ENCODE measurements at regions not wholly inside any gene's neighbourhood (a gene's known extent, or its start where the extent isn't known, plus 50 kb on each side); places are given as distances from the start of the nearest gene placed in this dataset.
"Not testable (repeated sequence)": the region's sequence is repeated elsewhere in the genome, so short reads cannot be mapped to it uniquely, and the experiment has no call there.

DNA sequence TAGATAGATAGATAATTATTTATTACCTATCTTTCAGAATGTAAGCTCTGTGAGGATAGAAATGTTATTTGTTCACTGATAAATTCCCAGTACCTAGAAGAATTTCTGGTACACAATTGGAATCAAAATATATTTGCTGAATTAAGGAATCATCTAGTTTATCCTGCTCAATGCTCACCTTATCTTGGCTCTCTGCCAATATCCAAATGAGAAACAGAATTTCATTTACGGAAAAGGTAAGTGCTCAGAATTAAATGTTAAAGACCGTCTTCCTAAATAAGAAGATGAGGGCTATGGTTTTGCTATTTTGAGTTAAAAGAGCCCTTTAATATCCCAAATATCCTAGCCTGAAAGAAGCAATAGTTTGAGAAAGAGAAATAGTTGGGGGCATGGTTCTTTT, 232.1 kb upstream of the PDE4D start:
- Mint-ChIP-seq H3K4me1 (ENCODE audit: low read depth) (no peaks in the 10 kb centered on the region), H3K36me3 (ENCODE audit: low read depth) (no peaks in the 10 kb centered on the region), H3K27me3 (ENCODE audit: insufficient read depth) (no peaks in the 10 kb centered on the region), H3K9me3 (no peaks in the 10 kb centered on the region), H3K27ac (no peak overlapping the region), H3K4me3 (no peak overlapping the region)
- intact Hi-C loops (cut with micrococcal nuclease), result no loop called here
- DNase-seq (ENCODE audit: low spot score), result no peak

DNA sequence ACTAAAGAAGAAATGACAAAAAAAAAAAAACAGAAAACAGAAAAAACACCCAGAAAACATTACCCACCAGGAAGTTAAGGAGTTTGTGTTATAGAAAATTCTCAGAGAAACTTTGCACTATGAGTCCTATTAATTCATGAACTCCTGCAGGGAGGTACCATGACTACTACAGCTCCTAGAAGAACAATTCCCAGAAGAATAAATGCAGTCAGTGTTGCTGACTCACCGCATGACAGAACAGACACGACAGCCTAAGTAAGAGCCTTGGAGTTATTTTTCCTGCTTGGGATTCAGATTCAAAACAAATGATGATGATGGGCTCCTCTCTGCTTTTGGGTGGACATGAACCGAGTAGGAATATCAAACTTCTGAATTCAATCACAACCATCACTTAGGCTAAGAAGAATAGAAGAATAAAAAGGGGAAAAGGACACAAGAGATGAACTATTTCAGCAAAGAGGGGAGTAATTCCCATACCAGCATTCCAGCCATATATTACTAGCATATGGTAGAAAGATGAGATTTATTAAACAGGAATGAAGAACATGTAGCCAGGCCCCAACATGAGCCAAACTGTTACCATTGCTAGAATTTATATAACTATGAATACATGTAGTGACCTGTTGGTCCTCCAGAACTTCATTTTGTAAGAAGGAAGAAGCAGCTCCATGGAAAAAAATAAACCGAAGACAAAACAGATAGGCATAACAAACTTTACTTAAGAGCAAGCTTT, 209.6 kb upstream of the PDE4D start:
- Mint-ChIP-seq H3K27ac (no peak overlapping the region), H3K4me1 (ENCODE audit: low read depth) (no peaks in the 10 kb centered on the region), H3K9me3 (peaks cover 4% of the 10 kb centered on the region), H3K36me3 (ENCODE audit: low read depth) (no peaks in the 10 kb centered on the region), H3K27me3 (ENCODE audit: insufficient read depth) (no peaks in the 10 kb centered on the region), H3K4me3 (no peak overlapping the region)
- no peak for DNase-seq (ENCODE audit: low spot score)
- intact Hi-C loops (cut with micrococcal nuclease), result no loop called here

DNA sequence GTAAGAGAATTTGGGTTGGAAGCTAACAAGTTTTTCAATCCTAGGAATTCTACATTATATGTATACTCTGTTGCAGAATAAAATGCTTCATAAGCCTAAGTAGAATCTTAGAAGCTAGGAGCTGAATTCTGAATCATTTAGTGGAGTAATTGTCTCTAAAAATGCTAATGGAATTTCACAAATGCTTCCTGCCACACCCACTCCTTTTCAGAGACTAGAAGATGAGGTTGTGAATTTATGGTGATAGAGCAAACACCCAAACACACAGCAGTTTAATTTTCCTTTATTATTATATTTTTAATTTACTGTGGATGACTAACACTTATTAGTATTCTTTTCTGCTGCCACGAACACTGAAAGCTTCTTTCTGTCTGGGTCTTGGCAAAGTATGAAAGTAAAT, 208.0 kb upstream of the PDE4D start:
- no peaks in the 10 kb centered on the region for H3K36me3 Mint-ChIP-seq (ENCODE audit: low read depth)

DNA sequence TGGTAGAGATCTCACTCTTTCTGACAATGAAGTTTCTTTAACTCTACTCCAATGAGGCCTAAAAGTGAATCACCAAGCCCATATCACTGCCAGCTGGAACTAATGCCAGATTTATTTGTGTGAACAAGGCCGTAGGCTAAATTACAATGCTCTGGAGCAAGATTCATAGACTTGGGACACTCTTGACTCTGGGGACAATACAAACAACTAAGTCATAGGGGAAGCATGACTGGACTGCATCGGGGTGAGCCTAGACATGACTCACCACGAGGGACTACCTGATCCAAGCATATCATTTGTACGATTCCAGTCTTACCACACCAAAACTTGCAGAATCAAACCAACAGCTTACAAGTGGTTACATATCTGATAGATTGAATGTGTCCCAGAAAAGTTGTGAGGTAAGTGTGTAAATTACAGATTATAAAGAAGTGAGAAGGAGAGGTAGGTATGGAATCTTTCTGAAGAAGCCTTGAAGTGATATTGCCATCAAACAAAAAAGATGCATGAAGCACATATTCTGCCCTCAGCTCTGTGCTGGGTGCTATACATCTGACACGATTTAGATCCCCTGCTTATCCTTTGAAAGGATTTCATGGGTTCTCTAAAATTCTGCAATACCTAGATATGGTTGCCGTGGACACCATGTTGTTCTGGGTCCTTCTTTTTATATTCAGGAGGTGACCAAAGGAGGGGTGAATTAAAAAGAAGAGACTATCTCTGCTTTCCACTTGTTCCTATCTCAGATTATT, 199.3 kb upstream of the PDE4D start:
- Mint-ChIP-seq H3K27ac (no peak overlapping the region), H3K36me3 (ENCODE audit: low read depth) (no peaks in the 10 kb centered on the region)

More for the DNA sequence above, 208.0 kb upstream of the PDE4D start:
- Mint-ChIP-seq H3K4me1 (ENCODE audit: low read depth) (no peaks in the 10 kb centered on the region), H3K4me3 (no peak overlapping the region), H3K27ac (no peak overlapping the region), H3K27me3 (ENCODE audit: insufficient read depth) (no peaks in the 10 kb centered on the region), H3K9me3 (peaks cover 4% of the 10 kb centered on the region)
- DNase-seq (ENCODE audit: low spot score), result no peak
- intact Hi-C loops (cut with micrococcal nuclease), result no loop called here

DNA sequence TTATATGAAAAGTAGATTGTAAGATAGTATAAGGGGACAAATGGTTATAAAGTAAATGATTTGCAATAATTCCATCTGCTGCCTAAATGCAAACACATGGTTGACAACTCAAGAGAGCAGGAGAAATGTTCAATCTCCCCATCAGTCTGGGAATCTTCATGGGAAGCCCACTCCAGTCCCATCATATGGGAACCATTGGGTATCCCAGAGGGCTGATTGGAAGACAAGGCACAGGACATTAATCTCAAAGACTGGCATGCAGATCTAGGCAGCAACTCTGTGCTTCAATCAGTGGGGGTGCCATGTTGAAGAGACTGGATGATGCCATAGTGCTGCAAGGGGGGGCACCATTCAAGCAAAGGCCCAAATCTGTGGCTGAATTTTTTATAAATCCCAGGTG, 193.1 kb upstream of the PDE4D start:
- no peaks in the 10 kb centered on the region for H3K27me3 Mint-ChIP-seq (ENCODE audit: insufficient read depth)
- no peak for DNase-seq (ENCODE audit: low spot score)
- H3K36me3 Mint-ChIP-seq (ENCODE audit: low read depth), result no peaks in the 10 kb centered on the region
- no peak overlapping the region for H3K27ac Mint-ChIP-seq
- H3K9me3 Mint-ChIP-seq, result peaks cover 17% of the 10 kb centered on the region
- intact Hi-C loops (cut with micrococcal nuclease), result no loop called here
- H3K4me3 Mint-ChIP-seq, result no peak overlapping the region
- H3K4me1 Mint-ChIP-seq (ENCODE audit: low read depth), result no peaks in the 10 kb centered on the region

More for the DNA sequence above, 199.3 kb upstream of the PDE4D start:
- intact Hi-C loops (cut with micrococcal nuclease), result no loop called here
- peaks cover 4% of the 10 kb centered on the region for H3K9me3 Mint-ChIP-seq
- H3K27me3 Mint-ChIP-seq (ENCODE audit: insufficient read depth), result no peaks in the 10 kb centered on the region
- H3K4me1 Mint-ChIP-seq (ENCODE audit: low read depth), result no peaks in the 10 kb centered on the region
- no peak overlapping the region for H3K4me3 Mint-ChIP-seq
- DNase-seq (ENCODE audit: low spot score), result no peak

DNA sequence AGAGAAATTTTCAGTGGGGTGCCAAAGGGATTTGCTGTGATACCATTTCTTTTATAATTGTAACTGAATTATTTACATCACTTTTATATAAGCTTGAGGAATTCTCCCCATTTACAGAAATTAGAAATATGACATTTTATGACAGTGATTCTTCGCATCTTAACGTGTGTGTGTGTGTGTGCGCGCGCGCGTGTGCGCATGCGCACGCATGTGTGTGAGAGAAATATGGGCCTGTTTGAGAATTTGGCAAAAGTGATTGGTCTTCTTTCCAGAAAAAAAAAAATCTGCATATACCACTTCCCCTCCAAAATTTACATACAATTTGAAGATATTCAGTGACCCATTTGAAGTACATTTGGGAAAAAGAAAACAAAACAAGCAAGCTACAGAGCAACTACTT, 190.7 kb upstream of the PDE4D start:
- no peaks in the 10 kb centered on the region for H3K27me3 Mint-ChIP-seq (ENCODE audit: insufficient read depth)
- H3K36me3 Mint-ChIP-seq (ENCODE audit: low read depth), result no peaks in the 10 kb centered on the region
- no peak overlapping the region for H3K4me3 Mint-ChIP-seq
- intact Hi-C loops (cut with micrococcal nuclease), result no loop called here
- H3K27ac Mint-ChIP-seq, result no peak overlapping the region
- H3K9me3 Mint-ChIP-seq, result peaks cover 17% of the 10 kb centered on the region
- no peak for DNase-seq (ENCODE audit: low spot score)
- no peaks in the 10 kb centered on the region for H3K4me1 Mint-ChIP-seq (ENCODE audit: low read depth)

DNA sequence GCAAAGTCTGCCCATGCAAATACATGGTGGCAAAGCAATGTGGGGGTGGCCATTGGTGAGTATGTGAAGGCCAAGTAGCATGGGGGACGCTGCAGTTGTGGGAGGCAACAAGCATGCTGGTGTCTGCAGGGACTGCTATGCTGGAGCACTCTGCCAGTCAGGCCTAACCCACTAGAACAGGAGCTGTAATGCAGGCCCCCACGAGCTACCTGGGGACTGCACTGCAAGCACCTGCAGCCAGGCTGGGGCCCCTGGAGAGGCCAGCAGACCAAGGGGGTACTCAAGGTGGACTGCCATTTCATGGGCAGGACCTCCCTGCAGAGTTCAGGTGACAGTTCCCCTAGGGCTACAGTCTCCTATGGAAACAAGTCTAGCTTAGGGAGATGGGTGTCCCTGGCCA, 183.8 kb upstream of the PDE4D start:
- Mint-ChIP-seq H3K4me1 (ENCODE audit: low read depth) (no peaks in the 10 kb centered on the region), H3K27ac (no peak overlapping the region), H3K36me3 (ENCODE audit: low read depth) (no peaks in the 10 kb centered on the region), H3K27me3 (ENCODE audit: insufficient read depth) (no peaks in the 10 kb centered on the region), H3K4me3 (no peak overlapping the region), H3K9me3 (peaks cover 13% of the 10 kb centered on the region)
- DNase-seq (ENCODE audit: low spot score), result no peak
- intact Hi-C loops (cut with micrococcal nuclease), result no loop called here

DNA sequence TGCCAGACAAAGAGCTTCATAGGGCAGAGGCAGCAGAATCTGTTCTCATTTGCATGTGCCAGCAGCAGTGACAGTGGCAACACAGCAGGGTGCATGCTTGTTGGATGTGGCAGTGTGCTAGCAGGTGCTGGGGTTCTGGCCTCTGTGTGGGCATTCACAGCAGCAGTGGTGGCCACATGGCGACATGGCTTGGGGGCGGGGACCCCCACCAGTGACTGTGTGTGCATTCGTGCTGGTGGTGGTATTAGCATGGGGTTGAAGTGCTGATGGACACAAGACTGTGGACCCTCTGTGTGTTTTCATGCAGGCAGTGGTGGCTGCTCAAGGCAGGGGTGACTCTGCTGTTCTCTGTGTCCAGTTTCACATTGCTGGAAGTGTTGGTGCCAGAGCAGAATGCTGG, 183.2 kb upstream of the PDE4D start:
- Mint-ChIP-seq H3K27ac (no peak overlapping the region), H3K4me1 (ENCODE audit: low read depth) (no peaks in the 10 kb centered on the region), H3K4me3 (no peak overlapping the region), H3K27me3 (ENCODE audit: insufficient read depth) (no peaks in the 10 kb centered on the region), H3K9me3 (peaks cover 13% of the 10 kb centered on the region), H3K36me3 (ENCODE audit: low read depth) (no peaks in the 10 kb centered on the region)
- DNase-seq (ENCODE audit: low spot score), result no peak
- intact Hi-C loops (cut with micrococcal nuclease), result no loop called here

DNA sequence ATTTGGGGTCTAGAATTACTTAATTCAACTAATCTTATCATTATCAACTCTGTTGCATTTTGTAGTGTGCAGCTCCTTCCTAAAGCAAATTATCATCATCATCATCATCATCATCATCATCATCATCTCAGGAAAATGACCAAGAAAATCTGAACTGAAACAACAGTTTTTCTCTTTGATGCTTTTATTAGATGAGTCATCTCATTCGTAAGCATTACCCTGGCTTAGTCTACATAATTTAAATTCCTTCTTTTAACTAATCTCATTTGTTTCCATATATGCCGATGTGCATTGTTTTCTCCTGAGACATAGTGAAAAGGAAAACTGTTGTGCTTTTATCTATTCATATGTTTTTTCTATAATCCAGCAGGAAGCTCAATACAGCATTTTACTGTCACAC, 173.0 kb upstream of the PDE4D start:
- intact Hi-C loops (cut with micrococcal nuclease), result no loop called here

DNA sequence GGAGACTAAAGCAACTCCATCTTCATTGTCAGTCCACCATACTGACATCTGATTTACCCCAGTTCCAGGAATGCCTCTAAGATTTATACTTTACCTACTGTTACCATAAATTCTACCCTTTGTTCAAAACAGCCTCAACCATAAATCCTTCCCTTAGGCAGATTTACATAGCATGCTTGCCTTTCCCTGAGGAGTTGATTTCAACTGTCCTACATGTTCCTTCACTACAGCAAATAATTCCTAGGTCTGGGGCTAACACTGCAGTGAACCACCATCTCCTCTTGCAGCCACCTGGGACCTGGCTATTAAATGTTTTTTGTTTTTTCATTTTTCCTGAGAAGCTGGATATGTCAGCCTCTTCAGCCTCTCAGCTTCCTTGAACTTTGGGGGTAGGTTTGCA, 166.9 kb upstream of the PDE4D start:
- Mint-ChIP-seq H3K4me3 (no peak overlapping the region), H3K36me3 (ENCODE audit: low read depth) (no peaks in the 10 kb centered on the region), H3K27me3 (ENCODE audit: insufficient read depth) (no peaks in the 10 kb centered on the region), H3K4me1 (ENCODE audit: low read depth) (no peaks in the 10 kb centered on the region), H3K9me3 (no peaks in the 10 kb centered on the region), H3K27ac (no peak overlapping the region)
- DNase-seq (ENCODE audit: low spot score), result no peak
- intact Hi-C loops (cut with micrococcal nuclease), result no loop called here

More for the DNA sequence above, 173.0 kb upstream of the PDE4D start:
- no peak for DNase-seq (ENCODE audit: low spot score)
- H3K4me1 Mint-ChIP-seq (ENCODE audit: low read depth), result no peaks in the 10 kb centered on the region
- H3K36me3 Mint-ChIP-seq (ENCODE audit: low read depth), result no peaks in the 10 kb centered on the region
- no peaks in the 10 kb centered on the region for H3K27me3 Mint-ChIP-seq (ENCODE audit: insufficient read depth)
- no peaks in the 10 kb centered on the region for H3K9me3 Mint-ChIP-seq
- H3K27ac Mint-ChIP-seq, result no peak overlapping the region
- H3K4me3 Mint-ChIP-seq, result no peak overlapping the region

DNA sequence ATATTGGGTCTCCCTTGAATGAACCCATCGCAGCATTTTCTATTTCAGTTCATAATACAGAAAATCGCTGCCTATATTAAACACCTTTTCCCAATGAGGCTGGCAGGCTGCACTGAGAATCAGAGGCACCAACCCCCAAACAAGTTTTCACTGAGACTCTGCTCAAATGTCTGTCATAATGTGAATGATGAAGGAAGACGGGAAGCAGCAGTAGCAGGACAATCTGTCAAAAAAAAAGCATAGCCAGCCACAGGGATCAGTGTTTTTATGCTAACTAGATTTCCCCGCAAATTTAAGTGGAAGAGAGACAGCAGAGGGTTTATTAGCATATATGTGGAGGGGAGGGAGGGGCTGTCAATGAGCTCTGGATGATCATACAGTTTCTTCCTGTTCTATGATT, 162.7 kb upstream of the PDE4D start:
- Mint-ChIP-seq H3K36me3 (ENCODE audit: low read depth) (no peaks in the 10 kb centered on the region), H3K9me3 (no peaks in the 10 kb centered on the region), H3K4me3 (no peak overlapping the region), H3K27me3 (ENCODE audit: insufficient read depth) (no peaks in the 10 kb centered on the region), H3K4me1 (ENCODE audit: low read depth) (no peaks in the 10 kb centered on the region), H3K27ac (no peak overlapping the region)
- no peak for DNase-seq (ENCODE audit: low spot score)
- intact Hi-C loops (cut with micrococcal nuclease), result no loop called here

DNA sequence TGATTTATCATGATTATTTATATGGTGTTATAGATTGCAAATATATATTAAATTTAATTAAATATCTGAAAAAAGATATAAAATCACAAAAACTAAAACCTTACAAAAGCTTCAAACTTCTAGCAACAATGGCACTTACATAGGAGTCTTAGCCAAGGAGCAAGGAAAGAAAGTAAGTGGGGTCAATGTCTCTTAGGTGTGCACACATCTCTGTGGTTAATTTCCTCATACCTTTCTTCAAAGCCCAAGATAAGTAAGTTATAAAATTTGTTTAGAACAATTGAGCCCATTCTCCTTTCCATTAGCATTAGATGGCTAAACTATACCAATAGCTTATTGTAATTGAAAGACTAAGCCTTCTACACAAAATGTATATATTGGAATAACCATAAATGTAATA, 161.6 kb upstream of the PDE4D start:
- Mint-ChIP-seq H3K27ac (no peak overlapping the region), H3K4me1 (ENCODE audit: low read depth) (no peaks in the 10 kb centered on the region), H3K4me3 (no peak overlapping the region), H3K36me3 (ENCODE audit: low read depth) (no peaks in the 10 kb centered on the region), H3K27me3 (ENCODE audit: insufficient read depth) (no peaks in the 10 kb centered on the region), H3K9me3 (peaks cover under 1% of the 10 kb centered on the region)
- no peak for DNase-seq (ENCODE audit: low spot score)
- intact Hi-C loops (cut with micrococcal nuclease), result no loop called here

DNA sequence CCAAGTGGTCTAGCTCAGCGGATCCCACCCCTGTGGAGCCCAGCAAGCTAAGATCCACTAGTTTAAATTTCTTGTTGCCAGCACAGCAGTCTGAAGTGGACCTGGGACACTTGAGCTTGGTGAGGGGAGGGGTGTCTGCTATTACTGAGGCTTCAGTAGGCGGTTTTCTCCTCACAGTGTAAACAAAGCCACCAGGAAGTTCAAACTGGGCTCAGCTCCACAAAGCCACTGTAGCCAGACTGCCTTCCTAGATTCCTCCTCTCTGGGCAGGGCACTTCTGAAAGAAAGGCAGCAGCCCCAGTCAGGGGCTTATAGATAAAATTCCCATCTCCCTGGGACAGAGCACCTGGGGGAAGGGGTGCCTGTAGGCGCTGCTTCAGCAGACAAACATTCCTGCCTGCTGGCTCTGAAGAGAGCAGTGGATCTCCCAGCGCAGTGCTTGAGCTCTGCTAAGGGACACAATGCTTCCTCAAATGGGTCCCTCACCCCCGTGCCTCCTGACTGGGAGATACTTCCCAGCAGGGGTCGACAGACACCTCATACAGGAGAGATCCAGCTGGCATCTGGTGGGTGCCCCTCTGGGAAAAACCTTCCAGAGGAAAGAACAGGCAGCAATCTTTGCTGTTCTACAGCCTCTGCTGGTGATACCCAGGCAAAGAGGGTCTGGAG, 148.6 kb upstream of the PDE4D start:
- H3K9me3 Mint-ChIP-seq; H3K27me3 Mint-ChIP-seq (ENCODE audit: insufficient read depth); H3K36me3 Mint-ChIP-seq (ENCODE audit: low read depth); H3K27ac Mint-ChIP-seq; H3K4me1 Mint-ChIP-seq (ENCODE audit: low read depth); intact Hi-C loops (cut with micrococcal nuclease); H3K4me3 Mint-ChIP-seq; DNase-seq (ENCODE audit: low spot score): not testable (repeated sequence)

Data from activated T-helper 1 cell treated with anti-CD3 and anti-CD28 coated beads, Interleukin-12 subunit alpha, Interleukin-12 subunit beta, Interleukin-2, Interleukin-4 antibody, amounts not matched to agents 30 ng/mL and 10 ng/mL and 1 ng/mL, durations not matched to agents 14 hours and 24 hours and 36 hours (primary cell).